CD4-positive, alpha-beta T cell treated with Interleukin-10 for 1 hour (primary cell): ENCODE measurements at regions not wholly inside any gene's neighbourhood (a gene's known extent, or its start where the extent isn't known, plus 50 kb on each side); places are given as distances from the start of the nearest gene placed in this dataset.

Source experiments
- DNase-seq: peaks from one replicate; pipeline ENCODE4 v3.0.0-alpha.2; 2020

- DNase-seq, result no peak
These were observed 492.6 kb downstream of the TUSC7 start for GRCh38 chr3:117201901-117202774.

DNA sequence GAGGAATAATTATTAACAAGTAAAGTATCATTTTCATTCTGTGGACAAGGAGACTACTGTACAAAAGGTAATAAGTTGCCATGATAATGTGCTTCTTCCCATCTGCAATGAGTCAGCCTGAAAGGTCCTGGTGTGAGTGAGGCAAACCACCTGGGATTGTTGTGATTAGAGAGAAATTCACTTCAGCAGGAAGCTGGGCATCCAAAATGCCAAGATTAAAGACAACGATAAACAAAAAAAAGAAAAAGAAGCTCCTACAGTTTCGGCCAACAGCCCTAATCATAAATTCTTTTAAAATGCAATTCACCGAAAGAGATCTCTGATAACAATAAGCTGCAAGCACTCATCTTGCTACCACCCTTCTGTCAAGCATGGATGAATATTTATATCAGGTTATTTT lies 507.8 kb downstream of the TUSC7 start:
- no peak for DNase-seq

DNA sequence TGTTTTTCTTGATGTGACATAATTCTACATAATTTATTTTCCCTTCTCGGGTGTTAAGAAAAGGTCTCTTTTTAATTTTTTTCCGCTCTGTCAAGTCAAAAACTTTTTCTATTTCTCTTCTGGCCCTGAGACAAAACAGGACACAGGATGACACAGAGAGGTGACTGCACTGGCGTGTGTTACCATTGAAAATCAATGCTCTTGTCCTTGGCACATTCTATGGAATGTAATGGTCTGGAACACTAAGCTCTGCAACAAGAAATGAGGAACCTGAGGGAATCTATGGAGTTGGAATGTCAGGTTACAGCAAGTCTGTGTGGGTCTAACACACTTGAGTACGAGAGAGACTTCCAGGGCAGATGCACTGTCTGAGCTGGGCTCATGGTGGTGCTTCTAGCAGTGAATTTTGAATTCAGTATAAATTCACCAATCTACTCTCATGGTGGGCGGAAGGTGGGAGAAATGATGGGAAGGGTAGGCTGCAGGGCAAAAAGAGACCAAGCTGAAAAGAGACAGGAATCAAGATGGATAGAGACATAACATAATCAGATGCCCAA lies 508.3 kb downstream of the TUSC7 start:
- DNase-seq, result no peak

GRCh38 chr3:117218641-117219048 lies 509.1 kb downstream of the TUSC7 start:
- DNase-seq, result no peak

GRCh38 chr3:117219296-117219695 lies 509.7 kb downstream of the TUSC7 start:
- DNase-seq, result no peak

- no peak for DNase-seq
These were observed 517.4 kb downstream of the TUSC7 start for GRCh38 chr3:117226932-117227331.

DNA sequence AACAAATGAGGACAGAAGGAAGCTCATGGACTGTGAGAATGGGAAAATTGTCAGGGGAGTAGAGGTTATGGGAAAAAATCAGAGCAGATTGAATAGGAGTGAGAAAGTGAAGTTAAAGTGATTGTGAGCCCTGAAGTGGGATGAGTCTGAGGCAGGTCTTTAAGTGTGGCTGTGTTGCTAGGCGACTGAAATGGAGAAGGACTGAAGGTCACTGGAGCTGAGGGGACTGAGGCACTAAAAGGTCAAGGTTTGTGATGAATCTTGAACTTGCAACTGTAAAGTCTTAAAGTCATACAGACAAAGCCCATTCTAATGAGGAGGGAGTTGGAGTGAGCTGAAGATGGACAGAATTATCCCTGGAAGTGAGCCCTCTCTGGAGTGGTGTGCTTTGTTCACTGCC lies 518.9 kb downstream of the TUSC7 start:
- DNase-seq, result no peak

- DNase-seq, result no peak
These were observed 521.3 kb downstream of the TUSC7 start for GRCh38 chr3:117230924-117231323.

- no peak for DNase-seq
These were observed 524.8 kb downstream of the TUSC7 start for GRCh38 chr3:117234331-117234730.

GRCh38 chr3:117235304-117235703 lies 525.7 kb downstream of the TUSC7 start:
- DNase-seq, result no peak

DNA sequence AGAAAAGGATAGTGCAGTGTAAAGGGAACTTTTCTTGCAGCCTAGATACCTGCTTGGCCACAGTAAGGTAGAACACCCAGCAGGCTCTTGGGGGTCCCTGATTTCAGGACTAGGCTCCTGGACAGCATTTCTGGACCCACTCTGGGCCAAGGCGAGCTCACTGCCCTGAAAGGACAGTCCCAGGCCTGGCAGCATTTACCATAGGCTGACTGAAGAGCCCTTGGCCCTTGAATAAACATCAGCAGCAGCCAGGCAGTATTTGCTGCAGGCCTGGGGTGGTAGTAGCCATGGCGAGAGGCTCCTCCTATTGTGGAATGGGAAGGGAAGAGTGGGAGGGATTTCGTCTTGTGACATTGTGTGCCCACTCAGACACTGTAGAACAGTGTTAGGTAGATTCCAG lies 529.2 kb downstream of the TUSC7 start:
- no peak for DNase-seq

DNA sequence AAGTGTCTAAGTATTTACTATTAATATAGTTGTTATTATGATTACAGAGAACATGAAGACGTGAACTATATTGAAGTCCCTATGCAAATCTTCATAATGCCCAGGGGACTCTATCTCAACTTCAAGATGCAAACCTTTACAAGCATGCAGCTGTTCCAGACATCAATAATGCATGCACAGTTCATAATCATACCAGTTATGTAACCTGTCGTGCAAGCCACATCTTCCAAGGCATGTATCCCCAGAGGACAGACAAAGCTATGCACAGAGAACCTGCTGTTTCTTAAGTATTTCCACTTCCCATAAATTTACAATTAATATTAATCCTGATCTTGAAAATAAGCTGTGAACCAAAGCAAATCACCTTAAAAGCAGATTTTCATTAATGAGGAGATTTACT lies 534.1 kb downstream of the TUSC7 start:
- DNase-seq, result no peak

DNA sequence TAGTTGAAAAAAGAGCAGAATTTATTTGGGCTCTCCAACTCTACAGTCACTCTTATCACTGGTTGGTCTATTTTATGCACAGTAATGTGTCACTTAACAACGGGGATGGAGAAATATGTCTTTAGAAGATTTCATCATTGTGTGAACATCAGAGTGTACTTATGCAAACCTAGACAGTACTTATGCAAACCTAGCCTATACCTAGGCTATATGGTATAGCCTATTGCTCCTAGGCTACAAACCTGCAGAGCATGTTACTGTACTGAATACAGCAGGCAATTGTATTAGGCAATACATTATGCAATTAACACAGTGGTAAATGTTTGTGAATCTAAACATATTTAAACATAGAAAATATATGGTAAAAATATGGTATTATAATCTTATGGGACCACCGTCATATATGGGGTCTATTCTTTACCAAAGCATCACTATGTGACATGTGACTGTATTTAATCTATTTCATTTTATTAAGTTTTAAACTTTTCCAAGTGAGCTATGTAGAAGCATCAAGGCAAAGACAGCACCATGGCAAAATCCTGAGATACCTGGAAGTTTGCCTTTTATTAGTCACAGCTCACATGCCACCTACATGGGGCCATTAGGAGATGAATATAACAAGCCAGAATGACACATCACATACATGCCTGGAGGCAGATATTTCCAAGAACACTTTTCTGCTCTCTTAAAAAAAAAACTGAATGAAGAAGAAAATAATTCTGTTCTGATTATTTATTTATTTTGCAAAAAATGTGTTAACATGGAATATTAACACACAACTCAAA lies 537.4 kb downstream of the TUSC7 start:
- DNase-seq, result no peak

- DNase-seq, result no peak
These were observed 538.6 kb downstream of the TUSC7 start for GRCh38 chr3:117248153-117248552.

DNA sequence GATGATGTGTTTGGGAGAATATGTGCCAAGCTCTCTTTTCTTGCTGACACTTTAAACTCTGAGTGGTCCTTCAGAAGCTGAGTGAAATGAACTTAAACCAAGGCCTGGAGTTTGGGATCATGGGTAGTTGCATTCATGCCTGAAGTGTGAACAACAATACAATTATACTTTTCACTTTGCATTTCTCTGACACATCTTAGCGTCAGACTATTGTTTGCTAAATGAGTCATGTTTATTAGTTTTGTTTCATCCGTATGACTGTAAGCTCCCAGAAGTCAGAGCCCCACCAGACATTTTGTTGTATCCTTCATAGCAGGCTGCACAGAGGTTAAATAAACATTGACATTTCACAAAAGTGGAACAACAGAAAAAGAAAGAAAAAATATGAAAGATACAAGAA lies 542.6 kb downstream of the TUSC7 start:
- no peak for DNase-seq

GRCh38 chr3:117252651-117253050 lies 543.1 kb downstream of the TUSC7 start:
- no peak for DNase-seq

DNA sequence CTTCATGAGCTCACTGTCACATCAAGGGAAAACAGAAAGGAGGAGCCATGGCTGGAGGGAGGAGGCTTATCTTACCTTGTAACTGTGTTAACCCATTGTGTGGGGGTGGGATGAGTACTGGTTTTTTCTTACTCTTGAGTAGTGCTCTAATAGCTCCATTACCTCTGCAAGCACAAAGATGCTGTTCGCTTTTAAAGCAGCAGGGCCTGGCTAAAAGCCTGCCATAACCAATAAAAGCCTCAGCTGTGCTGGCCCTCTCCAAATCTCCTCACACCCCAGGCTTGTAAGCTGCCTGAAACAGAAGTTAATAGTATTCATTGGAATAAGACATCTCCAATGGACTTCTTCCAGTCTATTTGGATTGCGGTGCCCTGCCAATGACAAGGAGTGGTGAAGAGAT lies 544.1 kb downstream of the TUSC7 start:
- DNase-seq, result no peak

DNA sequence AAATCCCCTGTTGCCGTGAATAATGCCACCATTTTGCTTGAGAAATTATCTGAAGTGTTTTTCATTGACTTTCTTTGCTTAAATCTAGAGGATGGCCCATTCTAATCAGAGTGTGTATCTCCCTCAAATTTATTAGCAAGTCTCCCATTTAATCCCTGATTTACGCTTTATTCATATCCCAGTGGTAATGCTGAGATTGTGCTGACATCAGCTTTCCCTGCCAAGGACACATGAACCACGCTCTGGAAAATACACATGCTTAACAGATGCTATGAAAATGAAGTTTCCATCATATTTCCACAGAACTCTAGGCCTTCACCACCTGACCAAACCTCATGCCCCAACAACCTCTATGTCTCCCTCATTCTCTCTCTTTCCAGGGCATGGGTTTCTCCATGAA lies 545.4 kb downstream of the TUSC7 start:
- no peak for DNase-seq

- no peak for DNase-seq
These were observed 546.2 kb downstream of the TUSC7 start for GRCh38 chr3:117255736-117256135.

DNA sequence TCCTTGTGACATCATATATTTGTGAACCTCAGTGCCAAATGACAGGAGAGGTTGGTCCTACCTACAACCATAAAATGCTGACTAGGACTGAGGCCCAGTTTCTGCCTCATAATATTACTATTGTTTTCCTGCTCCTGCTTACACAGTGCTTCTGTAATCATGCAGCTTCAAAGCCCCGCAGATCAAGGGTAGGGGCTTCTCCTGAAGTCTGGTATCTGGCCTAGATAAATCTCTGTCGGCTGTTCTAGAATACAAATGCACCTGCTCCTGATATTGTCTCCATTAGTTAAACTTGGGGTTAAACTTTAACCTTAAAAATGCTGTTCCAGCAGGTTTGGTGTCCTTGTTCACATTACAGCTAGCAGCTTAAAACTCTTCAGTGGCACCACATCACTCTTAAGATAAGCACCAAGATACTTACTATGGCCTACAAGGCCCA lies 552.4 kb downstream of the TUSC7 start:
- DNase-seq, result no peak

- DNase-seq, result no peak
These were observed 553.7 kb downstream of the TUSC7 start for GRCh38 chr3:117263270-117263669.

DNA sequence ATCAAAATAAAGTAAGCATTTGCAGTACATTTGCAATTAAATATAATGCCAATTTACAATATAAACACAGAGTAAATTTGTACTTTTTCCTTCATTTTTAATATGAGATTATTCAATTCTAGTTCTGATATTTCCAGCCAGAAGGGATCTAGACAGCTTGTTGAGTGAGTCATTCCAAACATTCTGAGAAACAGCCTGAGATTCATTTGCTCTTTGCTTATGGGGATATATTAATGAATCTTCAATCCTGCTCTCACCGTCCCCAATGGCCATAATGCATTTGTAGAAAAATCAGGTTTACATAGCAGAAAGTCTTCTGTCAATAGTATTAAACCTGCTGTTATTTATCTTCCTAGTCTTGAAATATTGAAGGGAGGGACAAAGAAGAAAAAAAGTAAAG lies 554.2 kb downstream of the TUSC7 start:
- no peak for DNase-seq

DNA sequence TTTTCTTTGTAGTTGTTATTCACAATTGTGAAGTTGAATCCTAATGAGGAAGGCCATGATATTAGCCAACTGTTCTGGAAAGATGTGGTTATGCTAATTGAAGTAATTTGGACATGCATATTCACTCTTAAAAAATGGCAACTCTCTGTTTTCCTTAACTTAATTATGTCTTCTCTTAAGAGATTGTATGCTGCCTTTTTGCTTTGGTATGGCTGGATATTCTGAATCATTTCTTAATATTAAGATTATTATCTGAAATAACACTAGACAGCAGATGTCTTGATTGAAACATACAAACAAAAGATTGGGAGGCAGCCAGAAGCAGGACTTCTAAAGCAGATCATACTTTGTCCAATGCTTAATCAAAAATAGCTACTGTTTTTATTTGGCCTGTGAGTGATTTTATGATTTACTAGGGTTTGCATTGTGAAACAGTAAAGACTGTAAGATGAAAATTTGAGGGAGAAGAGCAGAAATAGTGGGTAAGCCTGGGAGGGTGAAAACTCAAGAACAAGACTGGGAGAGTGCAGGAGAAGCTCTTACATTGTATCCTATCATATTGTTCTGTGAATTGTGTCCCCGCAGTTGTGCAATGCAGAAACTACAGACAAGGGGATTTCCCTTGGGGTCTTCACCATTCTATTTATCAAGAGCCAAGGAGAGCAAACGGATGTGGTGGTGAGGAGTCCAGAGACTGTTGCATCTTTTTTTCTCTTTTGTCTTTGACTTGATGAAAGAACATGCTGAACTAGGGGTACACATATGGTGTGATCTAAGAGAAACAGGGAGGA lies 554.8 kb downstream of the TUSC7 start:
- no peak for DNase-seq
